ENCODE measurements at regions not wholly inside any gene's neighbourhood (a gene's known extent, or its start where the extent isn't known, plus 50 kb on each side); places are given as distances from the start of the nearest gene placed in this dataset.

GRCh38 chr15:95968856-95969255, 361.6 kb upstream of the NR2F2 start:
- TF ChIP-seq CTCF (IDR thresholded peaks at IDR 0.05; ENCODE audit: low read depth, low read length) = no peak
- TF ChIP-seq EZH2phosphoT487 (IDR thresholded peaks at IDR 0.05; ENCODE audit: low read depth) = no peak
- Histone ChIP-seq H4K20me1 (ENCODE audit: insufficient read depth, low read length) (no peaks in the 10 kb centered on the region), H3K4me1 (ENCODE audit: low read length) (no peaks in the 10 kb centered on the region), H3K4me2 (ENCODE audit: low read length) (no peak overlapping the region), H3K27ac (ENCODE audit: low read length) (no peak overlapping the region), H3K4me3 (ENCODE audit: low read length) (no peak overlapping the region), H3K27me3 (ENCODE audit: low read depth, low read length) (no peaks in the 10 kb centered on the region), H3K79me2 (ENCODE audit: low read length) (no peaks in the 10 kb centered on the region), H3K9me3 (ENCODE audit: insufficient read depth, low read length) (no peaks in the 10 kb centered on the region), H3K36me3 (replicated peaks; ENCODE audit: low read depth, low read length) (no peaks in the 10 kb centered on the region), H3K9ac (ENCODE audit: low read length) (no peak overlapping the region), H2AFZ (ENCODE audit: low read depth, low read length) (no peak overlapping the region)

- TF ChIP-seq EZH2phosphoT487 (IDR thresholded peaks at IDR 0.05; ENCODE audit: low read depth) = no peak
- no peak for TF ChIP-seq CTCF (IDR thresholded peaks at IDR 0.05; ENCODE audit: low read depth, low read length)
- no peaks in the 10 kb centered on the region for H3K36me3 ChIP-seq (replicated peaks; ENCODE audit: low read depth, low read length)
- H3K4me1 ChIP-seq (ENCODE audit: low read length) = no peaks in the 10 kb centered on the region
- no peaks in the 10 kb centered on the region for H3K9me3 ChIP-seq (ENCODE audit: insufficient read depth, low read length)
- no peak overlapping the region for H3K27ac ChIP-seq (ENCODE audit: low read length)
- H3K79me2 ChIP-seq (ENCODE audit: low read length) = no peaks in the 10 kb centered on the region
- no peak overlapping the region for H3K9ac ChIP-seq (ENCODE audit: low read length)
- no peaks in the 10 kb centered on the region for H3K27me3 ChIP-seq (ENCODE audit: low read depth, low read length)
- H2AFZ ChIP-seq (ENCODE audit: low read depth, low read length) = no peak overlapping the region
- H4K20me1 ChIP-seq (ENCODE audit: insufficient read depth, low read length) = no peaks in the 10 kb centered on the region
- no peak overlapping the region for H3K4me2 ChIP-seq (ENCODE audit: low read length)
- H3K4me3 ChIP-seq (ENCODE audit: low read length) = no peak overlapping the region
Observed at GRCh38 chr15:95970326-95970725, 360.2 kb upstream of the NR2F2 start.

DNA sequence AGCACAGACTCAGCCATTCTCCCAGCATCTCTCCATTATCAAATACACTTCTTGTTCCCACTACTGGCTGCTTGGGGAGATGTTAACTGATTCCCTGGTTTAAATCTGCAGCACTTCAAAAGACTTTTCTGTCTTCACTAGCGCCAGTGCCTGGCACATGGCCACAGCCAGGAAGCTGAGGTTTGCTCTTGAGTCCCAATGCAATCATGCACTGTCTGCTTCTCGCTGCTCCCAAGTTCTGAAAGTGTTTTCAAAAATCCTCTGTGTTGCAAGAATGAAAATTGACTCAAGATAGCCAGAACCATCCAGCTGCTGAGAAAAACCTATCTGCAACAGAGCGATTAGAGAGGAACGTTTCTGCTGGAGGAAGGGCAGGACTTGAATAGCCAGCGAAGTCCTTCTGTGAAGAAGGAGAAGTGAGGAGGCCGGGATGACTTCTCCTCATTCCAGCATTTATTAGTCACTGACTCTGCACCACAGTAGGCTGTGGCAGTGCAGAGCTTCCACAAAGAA, 358.4 kb upstream of the NR2F2 start:
- Histone ChIP-seq H2AFZ (ENCODE audit: low read depth, low read length) (no peak overlapping the region), H3K4me2 (ENCODE audit: low read length) (no peak overlapping the region), H3K27ac (ENCODE audit: low read length) (no peak overlapping the region), H3K9me3 (ENCODE audit: insufficient read depth, low read length) (no peaks in the 10 kb centered on the region), H3K9ac (ENCODE audit: low read length) (no peak overlapping the region), H3K79me2 (ENCODE audit: low read length) (no peaks in the 10 kb centered on the region), H4K20me1 (ENCODE audit: insufficient read depth, low read length) (no peaks in the 10 kb centered on the region), H3K4me1 (ENCODE audit: low read length) (no peaks in the 10 kb centered on the region), H3K4me3 (ENCODE audit: low read length) (no peak overlapping the region), H3K27me3 (ENCODE audit: low read depth, low read length) (no peaks in the 10 kb centered on the region), H3K36me3 (replicated peaks; ENCODE audit: low read depth, low read length) (no peaks in the 10 kb centered on the region)
- no peak for TF ChIP-seq CTCF (IDR thresholded peaks at IDR 0.05; ENCODE audit: low read depth, low read length)
- no peak for TF ChIP-seq EZH2phosphoT487 (IDR thresholded peaks at IDR 0.05; ENCODE audit: low read depth)

DNA sequence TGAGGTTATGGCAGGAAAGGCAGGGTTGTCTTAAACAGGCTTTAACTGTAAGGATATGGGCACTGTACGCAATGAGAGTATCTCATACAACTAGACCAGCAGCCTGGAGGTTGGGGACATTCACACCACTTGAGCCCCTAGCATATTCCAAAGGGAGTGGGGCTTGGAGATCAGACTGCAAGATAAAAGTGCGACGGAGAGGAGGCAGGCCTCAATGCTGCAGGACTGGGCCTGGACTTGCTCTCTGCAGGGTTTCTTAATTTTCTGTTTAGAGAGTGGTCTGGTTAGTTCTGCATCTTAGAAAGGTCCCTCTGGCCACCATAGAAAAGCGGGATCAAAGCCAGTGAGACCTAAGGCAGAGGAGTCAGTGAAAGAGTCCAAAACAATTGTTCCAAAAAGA, 357.7 kb upstream of the NR2F2 start:
- no peak overlapping the region for H3K4me2 ChIP-seq (ENCODE audit: low read length)
- H3K4me3 ChIP-seq (ENCODE audit: low read length) = no peak overlapping the region
- H3K4me1 ChIP-seq (ENCODE audit: low read length) = no peaks in the 10 kb centered on the region
- H4K20me1 ChIP-seq (ENCODE audit: insufficient read depth, low read length) = no peaks in the 10 kb centered on the region
- H3K9ac ChIP-seq (ENCODE audit: low read length) = no peak overlapping the region
- no peak overlapping the region for H3K27ac ChIP-seq (ENCODE audit: low read length)
- no peak overlapping the region for H2AFZ ChIP-seq (ENCODE audit: low read depth, low read length)
- H3K79me2 ChIP-seq (ENCODE audit: low read length) = no peaks in the 10 kb centered on the region
- H3K9me3 ChIP-seq (ENCODE audit: insufficient read depth, low read length) = no peaks in the 10 kb centered on the region
- H3K27me3 ChIP-seq (ENCODE audit: low read depth, low read length) = no peaks in the 10 kb centered on the region
- no peaks in the 10 kb centered on the region for H3K36me3 ChIP-seq (replicated peaks; ENCODE audit: low read depth, low read length)
- TF ChIP-seq CTCF (IDR thresholded peaks at IDR 0.05; ENCODE audit: low read depth, low read length) (no peak), EZH2phosphoT487 (IDR thresholded peaks at IDR 0.05; ENCODE audit: low read depth) (no peak)

Data from OCI-LY3 (cell line).